NCI-H524 (cell line): ENCODE measurements at regions not wholly inside any gene's neighbourhood (a gene's known extent, or its start where the extent isn't known, plus 50 kb on each side); places are given as distances from the start of the nearest gene placed in this dataset.

Source experiments
- DNase-seq, 2 experiments: peaks; one replicate each; lab custom pipeline; 2025; lab: John Stamatoyannopoulos, UW

GRCh38 chr9:14466828-14467227, 152.9 kb upstream of the NFIB start:
- DNase-seq, result no peak

GRCh38 chr9:14466429-14466818, 152.5 kb upstream of the NFIB start:
- DNase-seq, result no peak

- no peak for DNase-seq
Measured at GRCh38 chr9:14462950-14463349, 149.0 kb upstream of the NFIB start.

- peak; percentile 79 to 94 for DNase-seq
Measured at GRCh38 chr9:14455243-14455642, 141.3 kb upstream of the NFIB start.

DNA sequence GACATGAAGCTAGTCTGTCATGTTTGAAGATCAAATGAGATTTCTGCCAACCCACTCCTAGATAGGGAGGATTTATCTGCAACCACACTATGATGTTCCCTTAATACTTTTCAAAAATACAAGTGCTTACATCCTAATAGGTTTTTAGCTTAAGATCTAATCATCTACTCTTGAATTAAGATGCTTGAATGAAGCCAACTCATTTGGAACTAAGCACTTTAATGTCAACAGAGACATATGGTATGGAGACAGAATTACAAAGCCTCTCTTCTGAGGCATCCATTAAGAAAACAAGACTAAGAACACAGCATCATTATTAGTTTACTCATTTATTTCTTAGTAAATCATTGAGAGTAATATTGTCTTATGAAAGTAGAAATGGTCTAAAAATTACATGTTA, 139.3 kb upstream of the NFIB start:
- DNase-seq, result peak; percentile 68 to 86

DNA sequence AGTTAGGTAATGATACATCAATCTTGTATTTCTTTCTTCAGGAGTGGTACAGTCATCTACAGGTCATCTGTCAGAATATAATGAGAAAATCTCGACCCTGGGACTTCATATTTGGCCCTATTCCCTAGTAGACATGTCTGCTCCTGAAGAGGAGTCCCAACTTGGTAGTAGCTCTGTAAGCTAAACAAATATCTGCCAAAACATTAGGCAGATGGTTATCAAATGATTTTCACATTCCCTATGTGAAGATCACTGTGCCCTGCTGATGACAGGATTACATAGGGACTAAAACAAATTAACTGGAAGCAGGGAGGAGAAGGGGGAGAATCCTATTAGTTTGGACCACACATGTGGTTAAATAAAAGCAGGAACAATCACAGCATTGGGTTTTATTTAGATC, 138.6 kb upstream of the NFIB start:
- no peak for DNase-seq

GRCh38 chr9:14451949-14452348, 138.0 kb upstream of the NFIB start:
- no peak for DNase-seq

GRCh38 chr9:14447103-14447502, 133.2 kb upstream of the NFIB start:
- DNase-seq, result no peak

DNA sequence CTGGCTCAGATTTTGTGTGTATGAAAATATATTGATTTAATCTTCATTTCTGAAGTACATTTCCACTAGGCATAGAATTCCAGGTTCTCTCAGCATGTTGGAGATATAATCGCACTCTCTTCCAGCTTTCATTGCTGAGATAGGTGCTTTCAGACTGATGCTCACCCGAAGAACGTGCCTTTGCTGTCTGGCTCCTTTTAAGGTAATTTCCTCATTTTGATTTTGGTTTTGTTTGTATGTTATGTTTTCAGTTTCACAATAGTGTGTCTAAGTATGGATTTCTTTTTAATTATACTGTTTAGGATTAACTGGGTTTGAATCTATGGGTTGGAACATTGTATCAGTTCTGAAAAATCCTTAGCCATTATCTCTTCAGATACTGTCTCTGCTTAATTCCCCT, 132.0 kb upstream of the NFIB start:
- no peak for DNase-seq

DNA sequence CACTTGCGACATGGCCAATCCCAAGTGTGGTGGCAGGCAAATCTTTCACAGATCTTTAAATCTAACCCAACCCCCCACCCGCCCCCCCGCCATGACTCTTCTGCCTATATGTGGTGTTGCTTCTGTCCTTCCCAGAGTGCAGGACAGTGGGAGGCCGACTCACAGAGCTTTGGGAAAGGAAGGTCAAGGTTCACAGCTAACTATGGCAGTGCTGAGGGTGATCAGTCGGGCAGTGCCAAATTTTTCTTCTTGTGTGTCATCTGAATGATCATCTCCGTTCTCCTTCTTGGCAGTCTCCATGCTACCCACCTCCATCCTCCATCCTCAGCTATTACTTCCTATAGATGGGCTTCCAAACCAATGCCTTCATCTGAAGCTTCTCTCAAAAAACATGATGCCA, 129.0 kb upstream of the NFIB start:
- DNase-seq, result no peak

- peak in 1 of 2 experiments; percentile 27 for DNase-seq
Measured at GRCh38 chr9:14441976-14442651, 128.2 kb upstream of the NFIB start.

DNA sequence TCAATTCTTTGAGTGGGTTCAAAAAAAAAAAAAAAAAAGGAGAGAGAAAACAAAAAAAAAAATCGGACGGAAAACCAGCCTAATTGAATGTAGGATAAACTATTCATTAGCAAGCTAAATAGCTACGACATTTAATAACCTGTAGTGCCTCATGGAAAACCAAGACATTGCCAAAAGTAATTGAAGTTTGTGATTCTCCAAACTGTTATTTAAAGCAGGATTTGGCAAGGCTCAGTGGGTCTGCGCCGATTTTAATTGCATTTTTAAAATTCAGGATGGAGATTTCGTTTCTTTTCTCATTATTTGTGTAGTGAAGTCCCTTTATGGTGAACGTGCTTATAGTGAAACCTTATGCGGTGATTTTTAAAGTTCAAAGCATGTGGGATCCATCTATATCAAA, 127.2 kb upstream of the NFIB start:
- DNase-seq, result no peak

- no peak for DNase-seq
Measured at GRCh38 chr9:14440062-14440461, 126.1 kb upstream of the NFIB start.

DNA sequence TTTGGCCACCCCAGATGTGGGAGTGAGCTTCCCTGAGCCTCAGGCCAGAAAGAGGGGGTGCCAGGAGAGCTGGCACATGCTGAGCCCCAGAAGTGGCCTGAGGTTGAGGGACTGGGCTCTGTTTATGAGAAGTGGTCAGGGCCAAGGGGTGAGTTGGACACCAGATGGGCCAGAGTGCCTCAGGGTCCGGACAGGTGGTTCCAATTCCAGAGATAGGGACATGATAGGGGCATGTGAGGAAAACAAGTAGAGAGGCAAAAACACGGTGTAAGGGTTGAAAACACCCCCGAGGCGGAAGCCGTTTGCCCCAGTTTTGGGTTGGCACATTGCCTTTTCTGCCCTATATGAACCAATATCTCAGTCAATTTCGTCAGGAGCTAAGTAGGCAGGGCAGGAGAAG, 125.6 kb upstream of the NFIB start:
- DNase-seq, result no peak

GRCh38 chr9:14438232-14439021, 124.5 kb upstream of the NFIB start:
- DNase-seq, result no peak

- peak; percentile 9 to 70 for DNase-seq
Measured at GRCh38 chr9:14437354-14438231, 123.7 kb upstream of the NFIB start.

DNA sequence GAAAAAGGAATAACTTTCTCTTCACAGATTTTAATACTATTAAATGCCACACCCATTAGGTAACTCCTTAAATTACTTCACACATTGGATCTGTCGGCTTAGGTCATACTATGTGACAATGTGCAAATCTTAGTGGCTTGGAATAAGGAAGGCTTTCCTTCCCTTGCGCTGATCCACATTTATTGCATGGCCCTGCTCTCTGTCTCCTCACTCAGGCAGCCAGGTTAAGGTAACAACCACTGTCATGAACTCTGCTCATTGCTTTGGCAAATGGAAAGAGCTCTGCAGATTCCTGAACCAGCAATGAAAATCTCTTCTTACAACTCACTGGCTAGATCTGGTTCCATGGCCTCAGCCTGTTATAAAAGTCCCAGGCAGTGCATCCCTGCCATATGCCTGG, 121.9 kb upstream of the NFIB start:
- no peak for DNase-seq

- no peak for DNase-seq
Measured at GRCh38 chr9:14434971-14435718, 121.2 kb upstream of the NFIB start.

GRCh38 chr9:14434158-14434504, 120.2 kb upstream of the NFIB start:
- no peak for DNase-seq

DNA sequence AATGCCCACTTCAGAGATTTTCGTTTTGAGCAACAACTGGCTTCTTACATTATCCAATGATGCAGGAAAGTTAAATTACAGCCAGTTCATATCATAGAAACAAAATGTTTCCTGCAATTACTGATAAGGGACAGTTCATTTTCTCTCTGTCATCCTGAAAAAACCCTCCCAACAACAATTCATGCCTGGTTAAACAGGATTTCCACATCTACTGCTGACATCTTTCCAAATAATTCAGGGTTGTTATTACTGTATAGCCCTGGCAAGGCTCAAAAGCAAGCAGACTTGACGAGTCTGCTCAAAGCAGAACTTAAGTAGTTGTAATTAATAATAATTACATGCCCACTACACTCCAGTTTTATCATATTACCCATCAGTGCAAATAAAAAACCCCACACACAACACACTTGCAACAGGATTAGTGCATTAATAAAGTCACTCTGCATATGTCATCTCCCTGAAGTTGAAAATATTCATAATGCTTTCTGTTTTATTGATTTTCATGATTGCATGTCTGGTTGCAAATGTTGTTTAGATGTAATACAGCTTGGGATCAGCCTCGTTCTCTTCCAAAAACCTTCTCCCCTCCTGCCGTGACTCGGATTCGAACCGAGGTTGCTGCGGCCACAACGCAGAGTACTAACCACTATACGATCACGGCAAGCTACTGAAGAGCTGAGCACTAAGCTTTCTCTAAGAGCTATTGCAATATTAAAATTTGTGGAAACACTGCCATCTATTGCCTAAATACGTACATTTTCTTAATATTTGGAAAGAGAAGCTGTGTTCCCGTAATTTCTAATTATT, 119.6 kb upstream of the NFIB start:
- peak; percentile 36 to 82 for DNase-seq

GRCh38 chr9:14432666-14433350, 118.9 kb upstream of the NFIB start:
- no peak for DNase-seq
